ENCODE measurements at regions not wholly inside any gene's neighbourhood (a gene's known extent, or its start where the extent isn't known, plus 50 kb on each side); places are given as distances from the start of the nearest gene placed in this dataset.

DNA sequence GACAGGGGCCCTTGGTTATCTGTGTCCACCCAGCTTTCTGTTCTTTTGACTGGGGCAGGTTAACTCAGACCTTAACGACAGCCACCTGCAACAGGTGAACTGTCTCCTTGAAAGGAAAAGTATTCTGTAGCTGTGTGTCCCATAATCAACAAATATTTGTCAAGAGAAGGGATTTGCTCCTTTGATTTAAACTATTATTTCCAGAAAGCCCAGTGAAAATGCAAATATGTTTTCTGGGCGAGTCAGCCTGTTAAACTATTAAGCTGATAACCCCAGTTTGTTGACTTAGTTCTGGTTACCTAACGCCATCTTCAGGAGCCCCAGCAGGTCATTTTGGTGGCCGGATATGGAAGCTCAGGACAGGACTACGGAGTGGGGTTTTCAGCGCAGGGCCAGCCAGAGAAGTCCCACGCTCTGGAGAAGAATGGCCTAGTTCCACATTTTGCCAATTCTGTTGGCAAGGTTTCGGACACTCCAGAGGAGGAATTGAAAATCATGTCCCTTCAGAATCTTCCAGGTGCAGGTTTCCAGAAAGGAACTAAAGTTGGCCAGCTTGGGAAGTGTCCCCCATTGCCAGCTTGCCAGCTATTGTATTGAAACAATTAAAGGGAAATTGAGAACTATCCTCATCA lies 54.5 kb downstream of the ADRA2A start:
- DNase-seq (ENCODE audit: low spot score) = no peak

DNA sequence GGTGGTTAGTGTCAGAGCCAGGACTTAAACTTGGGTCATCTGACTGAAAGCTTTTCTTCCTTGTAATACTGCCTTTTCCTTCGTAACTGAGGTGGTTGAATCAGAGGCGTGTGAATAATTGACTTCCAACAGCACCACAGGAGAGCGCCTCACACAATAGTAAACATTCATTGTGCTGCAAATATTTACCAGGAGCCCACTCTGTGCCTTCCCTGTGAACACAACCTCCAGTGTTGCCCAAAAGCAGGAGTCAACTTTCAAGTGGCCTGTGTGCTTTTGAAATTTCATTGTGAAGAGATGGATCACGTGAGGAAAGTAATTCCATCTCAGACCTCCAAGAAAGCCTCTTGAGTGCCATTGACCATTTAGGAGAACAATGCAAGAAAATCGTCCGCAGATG lies 60.2 kb downstream of the ADRA2A start:
- DNase-seq (ENCODE audit: low spot score) = no peak

GRCh38 chr10:111137587-111137986 lies 60.8 kb downstream of the ADRA2A start:
- no peak for DNase-seq (ENCODE audit: low spot score)

DNA sequence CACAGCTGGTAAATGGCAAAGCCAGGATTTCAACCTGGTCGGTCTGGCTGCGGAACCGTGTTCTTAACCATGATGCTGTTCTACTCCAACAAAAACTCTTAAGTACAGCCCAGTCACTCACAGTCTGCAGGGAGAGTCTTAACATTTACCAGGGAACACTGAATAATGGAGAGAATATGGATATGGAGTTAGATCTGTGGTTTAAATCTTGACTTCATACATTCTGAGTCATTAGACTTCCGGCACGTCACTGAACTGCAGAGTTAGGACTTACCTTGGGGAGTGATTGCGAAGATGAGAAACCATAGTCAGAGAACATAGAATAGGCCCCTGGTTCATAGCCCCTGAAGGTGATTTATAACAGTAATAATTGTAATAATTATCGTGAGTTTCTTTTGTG lies 61.7 kb downstream of the ADRA2A start:
- DNase-seq (ENCODE audit: low spot score) = no peak

- peak; percentile 76 for DNase-seq (ENCODE audit: low spot score)
Measured at GRCh38 chr10:111139567-111139966, 62.7 kb downstream of the ADRA2A start.

- DNase-seq (ENCODE audit: low spot score) = no peak
Measured at GRCh38 chr10:111142092-111142768, 65.4 kb downstream of the ADRA2A start.

DNA sequence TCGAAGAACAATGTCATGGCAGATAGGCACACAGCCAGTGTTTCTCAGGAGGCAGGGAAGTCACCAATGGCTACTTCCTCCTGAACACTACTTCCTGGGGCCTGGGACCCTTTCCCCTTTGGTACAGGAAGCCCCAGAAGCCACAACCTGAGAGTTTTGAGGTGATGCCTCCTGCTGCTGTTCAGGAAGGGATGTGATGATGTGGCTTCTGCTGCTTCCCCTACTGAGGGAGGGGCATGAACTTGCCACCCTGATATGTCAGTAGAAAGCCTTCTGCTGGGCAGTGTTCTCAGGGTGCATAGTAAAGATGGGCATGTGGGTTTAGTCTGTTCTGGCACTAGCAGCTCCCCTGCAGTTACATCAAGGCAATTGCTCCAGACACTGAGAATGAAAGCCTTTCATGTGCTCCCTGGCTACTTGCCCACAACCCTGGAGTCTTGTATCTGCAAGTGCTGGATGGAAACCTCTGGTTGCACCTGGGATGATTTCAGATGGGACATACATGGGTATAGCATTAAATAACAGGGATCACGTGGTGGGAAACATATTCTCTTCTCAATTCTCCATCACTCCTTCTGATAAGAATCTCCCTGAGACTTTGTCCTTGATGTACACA lies 69.3 kb downstream of the ADRA2A start:
- DNase-seq (ENCODE audit: low spot score) = no peak

DNA sequence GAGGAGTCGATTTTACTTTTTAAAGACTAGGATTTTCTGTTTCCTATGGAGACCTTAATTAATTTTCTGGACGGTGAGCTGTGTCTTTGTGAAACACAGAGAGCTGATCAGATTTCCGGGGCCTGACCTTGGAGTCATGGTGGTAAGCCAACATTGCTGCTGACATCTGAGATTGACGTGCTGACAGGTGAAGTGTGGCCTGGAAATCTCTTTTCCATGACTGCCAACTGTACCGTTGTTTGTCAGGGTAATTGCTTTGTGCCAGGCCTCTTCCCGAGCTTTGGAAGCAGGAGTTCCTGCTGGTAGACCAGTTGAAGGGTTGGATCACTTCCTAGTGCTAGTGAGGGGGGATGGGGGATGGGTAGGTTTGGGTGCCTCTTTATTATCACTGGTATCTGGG lies 71.2 kb downstream of the ADRA2A start:
- DNase-seq (ENCODE audit: low spot score) = peak; percentile 28

- no peak for DNase-seq (ENCODE audit: low spot score)
Measured at GRCh38 chr10:111148440-111148839, 71.6 kb downstream of the ADRA2A start.

GRCh38 chr10:111150691-111151090 lies 73.9 kb downstream of the ADRA2A start:
- no peak for DNase-seq (ENCODE audit: low spot score)

DNA sequence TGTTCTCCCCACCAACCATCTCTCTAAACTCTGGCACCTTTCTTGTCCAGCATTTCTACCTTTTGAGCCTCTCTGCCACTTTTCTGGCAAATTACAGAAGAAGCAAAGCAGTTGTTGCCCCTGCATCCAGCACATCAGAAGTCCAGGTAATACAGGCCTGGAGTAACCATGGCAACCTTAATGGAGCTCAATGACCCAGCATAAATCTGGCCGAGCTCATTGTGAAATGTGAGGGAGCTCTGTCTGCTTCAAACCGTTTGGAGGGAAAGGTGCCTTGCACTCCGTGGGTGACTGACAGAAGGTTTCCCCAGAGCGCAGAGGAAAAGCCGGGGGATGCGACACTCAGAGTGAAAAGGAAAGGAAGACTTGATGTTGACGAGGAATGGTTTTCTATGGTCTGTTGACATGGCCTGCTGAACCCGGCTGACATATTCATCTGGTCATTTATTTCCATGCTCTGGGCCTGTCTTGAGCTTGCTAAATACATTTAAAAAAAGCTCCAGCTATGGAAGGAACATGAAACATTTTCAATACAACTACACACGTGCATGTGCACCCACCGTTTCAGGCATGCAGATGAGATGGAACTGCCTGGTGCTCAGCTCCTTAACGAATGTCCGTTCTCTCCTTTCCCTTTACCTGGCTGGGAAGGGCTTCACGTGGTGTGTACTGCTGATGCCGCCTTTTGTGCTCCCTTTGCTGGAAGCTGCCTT lies 74.9 kb downstream of the ADRA2A start:
- DNase-seq (ENCODE audit: low spot score) = peak; percentile 59

GRCh38 chr10:111156754-111157153 lies 79.9 kb downstream of the ADRA2A start:
- no peak for DNase-seq (ENCODE audit: low spot score)

- DNase-seq (ENCODE audit: low spot score) = no peak
Measured at GRCh38 chr10:111158595-111158994, 81.8 kb downstream of the ADRA2A start.

DNA sequence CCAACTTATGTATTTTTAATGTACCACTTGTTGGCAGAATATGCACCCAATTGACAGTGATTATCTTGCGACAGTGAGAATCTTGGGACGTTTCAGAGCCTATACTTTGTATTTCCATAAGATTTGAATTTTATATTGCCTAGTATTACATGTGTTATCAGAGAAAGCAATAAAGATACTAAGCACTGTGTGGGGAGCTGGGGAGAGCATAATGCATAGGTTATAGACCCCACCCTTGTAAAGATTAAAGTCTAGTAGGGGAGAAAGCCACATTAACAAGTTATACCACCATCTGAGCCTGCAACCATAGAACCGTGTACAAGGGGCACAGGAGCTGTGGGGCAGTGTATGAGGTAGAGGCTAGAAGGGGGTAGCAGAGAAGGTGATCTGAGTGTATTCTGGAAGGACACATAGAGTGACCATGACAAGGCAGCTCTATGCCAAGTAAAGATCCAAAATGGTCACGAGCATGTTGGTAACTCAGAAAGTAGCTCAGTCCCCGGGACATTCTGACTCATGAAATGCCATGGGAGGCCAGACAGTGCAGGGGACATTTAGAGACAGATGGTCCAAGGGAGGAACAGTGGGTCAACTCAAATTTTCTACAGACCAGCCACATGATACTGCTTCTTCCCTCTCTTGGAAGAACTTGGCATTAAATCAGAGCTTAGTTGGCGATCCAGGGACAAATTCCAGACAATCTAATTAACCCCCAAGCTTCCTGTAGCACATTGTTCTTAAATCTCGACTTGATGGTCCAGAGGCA lies 84.5 kb downstream of the ADRA2A start:
- no peak for DNase-seq (ENCODE audit: low spot score)

- no peak for DNase-seq (ENCODE audit: low spot score)
Measured at GRCh38 chr10:111171183-111171582, 94.4 kb downstream of the ADRA2A start.

DNA sequence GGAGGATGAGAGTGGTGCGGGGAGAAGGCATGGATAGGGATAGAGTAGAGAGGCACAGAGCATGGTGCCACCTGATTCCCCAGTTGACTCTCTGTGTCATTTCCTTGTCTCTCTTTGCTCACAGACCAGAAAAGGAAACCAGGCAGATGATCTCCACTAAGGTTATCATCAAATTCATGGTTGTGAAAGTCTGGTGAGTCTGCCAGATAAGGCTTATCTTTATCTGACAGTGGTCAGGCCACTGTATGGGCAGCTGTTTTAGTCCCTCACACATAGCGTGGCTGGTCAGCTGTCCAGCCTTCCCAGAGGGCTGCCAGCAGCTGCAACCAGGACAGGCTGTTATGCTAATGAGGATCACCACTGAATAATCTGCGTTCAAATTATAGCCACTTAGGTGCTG lies 99.0 kb downstream of the ADRA2A start:
- DNase-seq (ENCODE audit: low spot score) = peak; percentile 78

DNA sequence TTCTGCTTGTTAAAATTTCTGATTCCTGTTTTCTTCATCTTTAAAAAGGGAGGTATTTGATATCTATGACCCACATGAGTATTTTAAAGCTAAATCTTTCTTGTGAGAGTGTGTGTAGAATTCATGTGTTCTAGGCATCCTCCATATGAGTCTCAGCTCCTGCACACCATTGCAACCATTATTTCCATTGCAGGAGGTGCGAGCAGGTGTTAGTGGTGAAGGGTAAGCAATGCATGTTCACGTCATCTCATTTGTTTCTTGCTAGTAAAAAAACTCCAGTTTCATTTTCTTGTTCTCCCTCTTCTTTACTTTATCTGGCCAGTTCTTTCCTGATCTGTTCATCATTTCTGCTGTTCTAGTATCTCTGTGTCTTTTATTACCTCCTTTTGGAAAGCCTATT lies 100.5 kb downstream of the ADRA2A start:
- DNase-seq (ENCODE audit: low spot score) = no peak

GRCh38 chr10:111179514-111179913 lies 102.7 kb downstream of the ADRA2A start:
- DNase-seq (ENCODE audit: low spot score) = no peak

GRCh38 chr10:111186358-111186757 lies 109.5 kb downstream of the ADRA2A start:
- DNase-seq (ENCODE audit: low spot score) = no peak

DNA sequence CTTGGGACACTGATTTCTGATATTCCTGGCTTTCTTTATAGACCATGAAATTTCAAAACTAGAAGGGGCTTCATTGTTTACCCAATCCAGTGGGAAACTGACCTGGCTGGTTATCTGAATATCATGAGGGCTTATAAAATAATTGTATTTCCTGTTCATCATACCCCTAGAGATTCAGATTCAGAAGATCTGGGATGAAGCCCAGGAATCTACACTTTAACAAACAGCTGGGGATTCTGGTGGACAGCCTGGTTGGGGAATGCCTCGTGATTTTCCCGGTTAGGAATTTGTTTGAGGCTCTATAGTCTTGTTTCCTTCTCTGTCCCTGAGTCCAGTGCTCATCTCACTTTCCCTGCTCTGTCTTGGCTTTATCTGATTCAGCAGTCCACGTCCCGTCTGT lies 110.3 kb downstream of the ADRA2A start:
- DNase-seq (ENCODE audit: low spot score) = no peak

GRCh38 chr10:111199587-111199986 lies 122.8 kb downstream of the ADRA2A start:
- no peak for DNase-seq (ENCODE audit: low spot score)
